ENCODE measurements at regions not wholly inside any gene's neighbourhood (a gene's known extent, or its start where the extent isn't known, plus 50 kb on each side); places are given as distances from the start of the nearest gene placed in this dataset.

DNA sequence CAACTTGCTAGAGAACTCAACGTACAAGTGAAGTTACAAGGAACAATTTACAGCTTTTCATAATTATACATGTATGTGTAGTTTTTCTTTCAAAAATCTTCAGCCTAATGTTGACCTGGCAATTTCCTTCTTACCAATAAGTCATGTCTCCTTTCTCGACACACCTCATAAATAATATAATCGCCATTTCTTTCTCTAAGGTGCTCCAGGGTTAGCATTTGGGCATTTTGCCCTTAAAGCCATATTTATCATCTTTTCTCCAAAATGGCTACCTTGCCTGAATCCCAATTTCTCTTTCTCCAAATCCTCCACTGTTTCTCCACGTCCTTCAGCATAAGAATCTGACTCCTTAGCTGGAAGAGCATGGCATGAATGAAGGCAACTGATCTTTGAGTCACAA, 50.3 kb upstream of the RAB27B start:
- TF ChIP-seq POLR2A (IDR thresholded peaks at IDR 0.05) (no peak), CTCF (IDR thresholded peaks at IDR 0.05) (no peak)

Measured in testis (tissue), 2 donors.